ENCODE measurements at regions not wholly inside any gene's neighbourhood (a gene's known extent, or its start where the extent isn't known, plus 50 kb on each side); places are given as distances from the start of the nearest gene placed in this dataset.

GRCh38 chr20:7346026-7346425, 578.5 kb downstream of the BMP2 start:
- dilution Hi-C loops (cut with MboI; ENCODE audit: extremely low pct_ligation_motif_present, low sequenced_read_pairs) = no loop called here
- Histone ChIP-seq H3K79me2 (ENCODE audit: control insufficient read depth, insufficient read depth, low read length) (no peaks in the 10 kb centered on the region), H3K9me1 (ENCODE audit: control insufficient read depth, extremely low read depth, insufficient read depth, low read length) (no peaks in the 10 kb centered on the region), H3K4me2 (ENCODE audit: control insufficient read depth, extremely low read depth, insufficient read depth, low read depth, low read length) (no peak overlapping the region), H3K9me3 (ENCODE audit: control insufficient read depth, low read depth, low read length) (no peaks in the 10 kb centered on the region), H3K27ac (ENCODE audit: control insufficient read depth, insufficient read depth, low read length) (peak overlapping the region; percentile 99), H3K27me3 (ENCODE audit: control insufficient read depth, extremely low read depth, insufficient read depth, low read length) (no peaks in the 10 kb centered on the region), H4K20me1 (ENCODE audit: control insufficient read depth, extremely low read depth, insufficient read depth, low read length) (no peaks in the 10 kb centered on the region), H3K36me3 (ENCODE audit: control insufficient read depth in 2 of 2, extremely low read depth in 1 of 2, insufficient read depth in 2 of 2, low read length in 2 of 2) (no peaks in the 10 kb centered on the region), H3K4me3 (ENCODE audit: control insufficient read depth in 2 of 3, extremely low read depth in 1 of 3, insufficient read depth in 2 of 3, low read depth in 1 of 3, low read length in 3 of 3) (no peak overlapping the region), H3K4me1 (ENCODE audit: control insufficient read depth, extremely low read depth, insufficient read depth, low read length) (peaks cover 32% of the 10 kb centered on the region), H2AFZ (ENCODE audit: control insufficient read depth, low read length) (no peak overlapping the region), H3K9ac (ENCODE audit: control insufficient read depth, extremely low read depth, insufficient read depth, low read length) (no peak overlapping the region)
- FAIRE-seq (no peak), DNase-seq (ENCODE audit: low read depth, low spot score) (no peak)
- TF ChIP-seq EZH2 (IDR thresholded peaks at IDR 0.05; ENCODE audit: low read length) (no peak), CTCF (optimal IDR thresholded peaks at IDR 0.05 in 1 of 3, IDR thresholded peaks at IDR 0.05 in 1 of 3, conservative IDR thresholded peaks at IDR 0.05 in 1 of 3; ENCODE audit: extremely low read depth in 1 of 3, insufficient read depth in 2 of 3, low read length in 3 of 3) (no peak)

GRCh38 chr20:7346562-7346961, 579.1 kb downstream of the BMP2 start:
- Histone ChIP-seq H3K79me2 (ENCODE audit: control insufficient read depth, insufficient read depth, low read length) (no peaks in the 10 kb centered on the region), H3K36me3 (ENCODE audit: control insufficient read depth in 2 of 2, extremely low read depth in 1 of 2, insufficient read depth in 2 of 2, low read length in 2 of 2) (no peaks in the 10 kb centered on the region), H3K9me1 (ENCODE audit: control insufficient read depth, extremely low read depth, insufficient read depth, low read length) (no peaks in the 10 kb centered on the region), H4K20me1 (ENCODE audit: control insufficient read depth, extremely low read depth, insufficient read depth, low read length) (no peaks in the 10 kb centered on the region), H3K27ac (ENCODE audit: control insufficient read depth, insufficient read depth, low read length) (peak overlapping the region; percentile 99), H3K9ac (ENCODE audit: control insufficient read depth, extremely low read depth, insufficient read depth, low read length) (peak overlapping the region; percentile 73), H3K4me1 (ENCODE audit: control insufficient read depth, extremely low read depth, insufficient read depth, low read length) (peaks cover 32% of the 10 kb centered on the region), H3K9me3 (ENCODE audit: control insufficient read depth, low read depth, low read length) (no peaks in the 10 kb centered on the region), H3K4me2 (ENCODE audit: control insufficient read depth, extremely low read depth, insufficient read depth, low read depth, low read length) (peak overlapping the region; percentile 77), H3K27me3 (ENCODE audit: control insufficient read depth, extremely low read depth, insufficient read depth, low read length) (no peaks in the 10 kb centered on the region), H3K4me3 (ENCODE audit: control insufficient read depth in 2 of 3, extremely low read depth in 1 of 3, insufficient read depth in 2 of 3, low read depth in 1 of 3, low read length in 3 of 3) (no peak overlapping the region), H2AFZ (ENCODE audit: control insufficient read depth, low read length) (no peak overlapping the region)
- no peak for TF ChIP-seq EZH2 (IDR thresholded peaks at IDR 0.05; ENCODE audit: low read length)
- no peak for TF ChIP-seq CTCF (optimal IDR thresholded peaks at IDR 0.05 in 1 of 3, IDR thresholded peaks at IDR 0.05 in 1 of 3, conservative IDR thresholded peaks at IDR 0.05 in 1 of 3; ENCODE audit: extremely low read depth in 1 of 3, insufficient read depth in 2 of 3, low read length in 3 of 3)
- FAIRE-seq (peak; percentile 96), DNase-seq (ENCODE audit: low read depth, low spot score) (peak; percentile 98)
- dilution Hi-C loops (cut with MboI; ENCODE audit: extremely low pct_ligation_motif_present, low sequenced_read_pairs) = no loop called here

Data from keratinocyte (primary cell).